ACHN (cell line): ENCODE measurements at regions not wholly inside any gene's neighbourhood (a gene's known extent, or its start where the extent isn't known, plus 50 kb on each side); places are given as distances from the start of the nearest gene placed in this dataset.
A peak's percentile ranks its signal among the peaks of the same experiment; 100 is the strongest.

Source experiments
- DNase-seq: peaks from one replicate; pipeline ENCODE4 v3.0.0-alpha.2; 2015
- in situ Hi-C: cut with HindIII; loops from 2 replicates; pipeline ENCODE4 v1.10.0; 2017; ENCODE audit warnings: low sequenced_read_pairs, low pct_ligation_motif_present, low pct_unique_long_range_greater_than_20kb

DNA sequence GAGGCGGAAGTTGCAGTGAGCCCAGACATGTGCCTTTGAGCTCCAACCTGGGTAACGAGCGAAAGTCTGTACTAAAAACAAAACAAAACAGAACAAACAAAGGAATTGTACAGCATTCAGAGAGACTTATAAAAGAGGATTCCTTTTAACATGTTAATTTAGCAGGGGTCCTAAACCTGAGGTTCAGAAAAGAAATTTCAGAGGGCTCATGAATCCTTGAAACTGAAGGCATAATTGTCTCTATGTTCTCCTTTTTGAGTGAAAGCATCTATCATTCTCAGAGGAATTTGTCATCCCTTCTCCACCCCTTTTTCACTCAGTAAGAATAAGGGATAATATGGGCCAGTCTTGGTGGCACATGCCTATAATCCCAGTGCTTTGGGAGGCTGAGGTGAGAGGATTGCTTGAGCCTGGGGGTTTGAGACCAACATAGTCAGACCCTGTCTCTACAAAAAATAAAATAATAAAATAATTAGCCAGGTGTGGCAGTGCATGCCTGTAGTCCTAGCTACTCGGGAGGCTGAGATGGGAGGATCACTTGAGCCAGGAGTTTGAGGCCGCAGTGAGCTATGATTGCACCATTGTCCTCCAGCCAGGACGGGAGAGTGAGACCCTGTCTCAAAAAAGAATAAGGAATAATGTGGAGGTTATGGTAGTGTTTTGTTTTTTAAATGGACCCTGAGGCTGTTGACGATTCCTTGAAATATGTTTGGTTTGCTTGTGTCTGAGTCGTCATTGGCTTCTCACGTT is 309.1 kb upstream of the C2CD4B start:
- in situ Hi-C loops = no loop called here

DNA sequence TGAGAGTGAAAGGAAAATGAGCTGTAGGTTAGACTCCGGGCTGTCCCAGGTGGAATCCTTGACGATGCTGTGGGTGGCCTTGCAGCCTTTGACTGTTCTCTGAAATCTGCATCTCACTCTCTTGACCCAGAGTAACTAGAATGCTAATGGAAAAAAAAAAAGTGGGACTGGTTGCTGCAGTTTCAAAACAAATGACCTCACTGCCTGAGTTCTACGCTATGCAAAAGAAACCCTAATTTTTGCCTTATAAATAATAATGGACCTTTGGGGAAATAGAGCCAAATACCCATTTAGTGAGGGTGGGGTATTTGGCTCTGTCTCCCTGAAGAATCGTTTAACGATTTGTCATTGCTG is 309.7 kb upstream of the C2CD4B start:
- DNase-seq = no peak
- in situ Hi-C loops = no loop called here

More for the DNA sequence above, 309.1 kb upstream of the C2CD4B start:
- no peak for DNase-seq

DNA sequence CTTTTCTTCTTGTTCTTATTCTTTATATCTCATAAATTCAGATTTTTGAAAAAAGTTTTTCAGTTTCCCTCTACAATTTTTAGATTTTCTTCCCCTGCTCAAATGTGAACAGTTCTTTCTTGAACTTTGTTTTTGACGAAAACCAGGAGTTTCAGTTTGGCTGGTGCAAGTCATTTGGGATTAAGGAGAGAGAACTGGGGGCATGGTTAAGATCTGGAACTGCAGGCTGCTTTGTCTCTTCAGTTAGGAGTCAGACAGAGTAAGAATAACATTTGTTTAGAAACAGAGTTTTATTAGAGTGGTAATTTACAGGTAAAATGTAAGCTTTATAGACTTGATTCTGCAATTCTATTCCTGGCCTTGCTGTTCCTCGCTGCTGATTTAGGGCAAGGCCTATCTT is 310.5 kb upstream of the C2CD4B start:
- no peak for DNase-seq
- in situ Hi-C loops = no loop called here

DNA sequence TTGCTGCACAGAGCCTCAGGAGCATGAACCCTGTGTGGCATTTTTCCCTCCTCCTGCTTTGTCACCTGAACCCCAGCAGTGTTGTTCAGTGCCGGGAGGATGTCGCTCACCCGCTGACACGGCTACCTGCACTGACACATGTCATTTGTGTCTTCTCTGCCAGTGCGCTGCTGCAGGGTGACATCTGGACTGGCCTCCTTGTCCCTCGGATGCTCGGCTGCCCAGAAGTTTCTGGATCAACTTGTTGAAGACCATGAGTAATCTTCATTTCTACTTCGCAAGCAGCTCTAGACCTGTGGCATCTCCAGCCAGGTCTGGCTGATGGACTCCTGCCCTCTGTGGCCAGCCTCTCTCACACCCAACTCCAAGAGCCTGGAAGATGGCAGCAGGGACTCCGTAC is 311.1 kb upstream of the C2CD4B start:
- no peak for DNase-seq
- in situ Hi-C loops = no loop called here

DNA sequence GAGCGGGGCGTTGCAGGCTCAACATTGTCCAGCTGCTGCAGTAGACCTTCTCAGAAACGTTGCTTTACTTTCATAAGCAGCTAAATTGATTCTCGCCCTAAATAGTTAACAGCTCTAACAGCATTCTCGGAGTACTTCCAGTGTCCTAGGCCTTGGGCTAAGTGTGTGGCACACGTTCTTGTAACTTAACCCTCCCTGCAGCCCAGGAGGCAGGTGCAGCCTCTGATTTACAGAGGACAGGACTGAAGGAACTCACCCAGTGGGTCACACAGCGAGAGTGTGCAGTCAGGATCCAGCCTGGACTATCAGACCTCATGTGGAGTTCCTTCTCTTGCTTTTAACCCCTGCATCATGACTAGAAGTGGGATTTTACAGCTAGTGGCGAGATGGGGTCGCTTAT is 312.8 kb upstream of the C2CD4B start:
- DNase-seq = no peak
- in situ Hi-C loops = no loop called here

DNA sequence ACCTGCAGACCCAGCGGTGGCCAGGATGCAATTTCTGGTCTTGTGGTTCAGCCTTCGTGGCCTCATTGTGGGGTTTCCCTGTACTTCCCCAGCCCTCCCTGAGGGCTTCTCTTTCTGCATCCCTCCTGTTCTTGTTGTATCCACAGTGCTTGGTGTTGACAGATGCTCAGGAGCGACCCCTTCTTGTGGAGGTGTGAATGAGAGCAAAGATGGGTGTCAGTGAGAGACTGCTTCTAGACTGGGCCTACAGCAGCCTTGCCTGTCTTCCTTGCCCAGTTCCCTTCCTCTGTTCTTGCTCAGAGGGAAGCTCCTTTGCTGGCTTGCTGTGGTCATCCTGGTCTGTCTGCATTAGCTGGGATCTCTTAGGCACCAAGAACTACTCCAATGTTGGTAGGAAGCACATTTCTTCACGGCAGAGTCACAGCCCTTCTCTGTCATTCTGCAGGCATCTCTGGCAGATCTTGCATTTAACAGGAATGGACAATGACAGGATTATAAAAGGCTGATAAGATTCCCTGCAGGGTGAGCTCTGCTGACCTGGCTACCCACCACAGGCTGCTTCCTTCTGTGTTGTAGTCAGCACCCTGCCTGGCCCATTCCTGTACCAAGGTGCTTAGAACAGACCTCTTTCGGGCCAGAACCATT is 317.8 kb upstream of the C2CD4B start:
- peak; percentile 31 for DNase-seq
- in situ Hi-C loops = no loop called here

DNA sequence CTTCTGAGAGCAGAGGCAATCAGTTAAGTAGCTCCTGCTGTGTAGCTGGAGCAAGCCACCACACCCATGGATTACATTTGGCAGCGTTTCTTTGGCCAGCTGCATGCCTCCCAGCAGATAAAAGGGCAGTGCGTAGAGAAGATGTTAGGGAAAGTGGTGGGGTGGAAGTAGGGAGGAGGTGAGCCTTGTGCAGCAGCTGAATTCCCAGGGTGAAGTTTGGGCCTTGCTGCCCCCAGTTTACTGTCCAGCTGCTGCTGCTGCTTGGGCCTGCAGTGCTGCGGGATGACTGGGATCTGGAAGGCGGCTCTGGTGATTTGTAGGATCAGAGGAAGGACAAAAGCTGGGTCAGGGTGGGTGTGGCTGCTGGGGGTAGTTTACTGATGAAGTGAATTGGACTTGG is 318.7 kb upstream of the C2CD4B start:
- in situ Hi-C loops = no loop called here
- DNase-seq = no peak

DNA sequence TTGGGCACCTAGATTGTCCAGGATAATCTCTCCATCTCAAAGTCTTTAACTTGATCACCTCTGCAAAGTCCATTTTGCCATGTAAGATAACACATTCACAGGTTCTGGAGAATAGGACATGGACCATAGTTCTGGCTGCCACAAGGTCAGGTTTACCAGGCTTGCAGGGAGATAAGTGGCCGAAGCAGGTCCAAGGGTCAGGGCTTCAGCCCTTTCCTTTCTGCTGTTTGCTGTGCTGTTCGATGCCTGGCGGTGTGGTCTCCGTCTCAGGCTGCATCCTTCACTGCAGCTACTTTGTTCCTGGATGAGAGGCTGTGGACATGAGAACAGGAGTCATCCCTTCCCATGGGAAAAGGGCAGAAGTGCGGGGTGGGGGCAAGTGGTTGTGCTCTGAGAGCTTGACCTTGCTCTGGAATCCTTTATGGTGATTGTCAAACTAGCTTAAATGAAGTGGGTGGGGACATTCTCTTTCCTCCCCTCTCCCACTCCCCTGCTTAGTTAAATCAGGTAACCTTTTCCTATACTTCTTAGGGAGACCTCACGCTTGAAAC is 320.2 kb upstream of the C2CD4B start:
- in situ Hi-C loops = no loop called here
- DNase-seq = no peak

DNA sequence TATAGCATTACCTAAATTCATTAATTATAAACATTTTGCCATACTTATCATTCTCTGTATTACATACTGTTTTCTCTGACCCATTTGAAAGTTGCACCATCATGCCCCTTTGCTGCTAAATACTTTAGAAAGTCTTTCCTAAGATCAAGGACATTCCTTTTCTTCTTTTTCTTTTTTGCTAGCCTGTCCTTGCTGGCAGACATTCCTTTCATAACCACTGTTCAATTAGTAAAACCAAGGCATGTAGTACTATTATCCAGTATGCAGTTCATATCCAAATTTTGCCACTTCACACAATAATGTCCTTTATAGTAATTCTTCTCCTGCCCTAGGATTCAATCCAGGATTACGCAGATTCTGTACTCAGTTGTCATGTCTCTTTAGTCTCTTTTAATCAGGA is 321.0 kb upstream of the C2CD4B start:
- in situ Hi-C loops = no loop called here
- DNase-seq = no peak

DNA sequence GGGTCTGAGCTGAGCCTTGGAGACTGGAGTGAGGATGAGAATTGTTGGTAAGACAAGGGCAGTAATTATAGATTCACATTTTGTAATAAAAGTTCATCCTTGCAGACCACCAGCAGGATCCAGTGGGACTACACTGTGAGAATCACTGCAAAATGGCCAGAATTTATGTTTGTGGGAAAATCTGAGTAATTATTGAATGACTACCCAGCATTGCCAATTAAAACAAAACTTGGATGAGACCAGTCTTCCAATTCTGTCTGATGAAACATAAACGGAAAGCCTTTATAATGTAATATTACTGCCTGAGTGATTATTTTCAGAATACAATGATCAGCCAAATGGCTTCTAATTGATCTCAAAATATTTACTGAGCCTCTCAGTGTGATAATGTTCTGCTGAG is 323.3 kb upstream of the C2CD4B start:
- no peak for DNase-seq
- in situ Hi-C loops = no loop called here

DNA sequence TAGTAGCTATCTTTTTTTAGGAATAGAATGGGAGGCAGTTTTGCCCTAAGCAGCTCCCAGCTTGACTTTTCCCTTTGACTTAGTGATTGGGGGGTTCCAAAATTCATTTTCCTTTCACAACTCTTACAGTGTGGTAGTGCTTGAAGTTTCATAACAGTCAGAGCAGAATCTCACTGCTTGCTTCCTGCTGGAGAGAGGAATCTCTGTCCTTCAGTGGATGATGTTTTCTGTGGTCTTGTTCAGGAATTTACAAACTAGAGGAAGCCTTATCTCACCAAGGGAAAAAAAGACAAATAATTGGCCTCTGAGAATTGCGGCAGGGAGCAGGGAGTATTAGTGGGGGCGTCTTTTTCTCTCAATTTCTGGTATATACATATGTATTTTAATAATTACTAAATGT is 326.6 kb upstream of the C2CD4B start:
- in situ Hi-C loops = no loop called here
- no peak for DNase-seq

DNA sequence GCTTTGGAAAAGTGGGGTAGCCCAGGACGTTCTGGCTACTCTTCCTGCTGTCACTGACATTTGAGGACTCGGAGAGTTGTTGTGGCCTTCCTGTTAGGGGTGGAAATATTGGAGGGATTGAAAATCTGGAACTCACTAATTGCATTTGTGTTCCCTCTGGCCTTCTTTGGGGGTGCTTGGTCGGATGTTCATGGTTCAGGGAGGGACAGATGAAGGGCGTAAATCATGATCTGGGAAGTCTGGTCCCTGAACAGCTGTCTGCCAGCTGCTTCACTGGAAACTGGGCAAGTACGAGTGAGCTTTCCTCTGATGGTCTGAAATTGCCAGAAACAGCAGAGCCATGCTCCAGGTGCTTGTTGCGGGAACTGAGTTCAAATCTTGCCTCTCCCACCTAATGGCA is 327.8 kb upstream of the C2CD4B start:
- in situ Hi-C loops = no loop called here
- no peak for DNase-seq

DNA sequence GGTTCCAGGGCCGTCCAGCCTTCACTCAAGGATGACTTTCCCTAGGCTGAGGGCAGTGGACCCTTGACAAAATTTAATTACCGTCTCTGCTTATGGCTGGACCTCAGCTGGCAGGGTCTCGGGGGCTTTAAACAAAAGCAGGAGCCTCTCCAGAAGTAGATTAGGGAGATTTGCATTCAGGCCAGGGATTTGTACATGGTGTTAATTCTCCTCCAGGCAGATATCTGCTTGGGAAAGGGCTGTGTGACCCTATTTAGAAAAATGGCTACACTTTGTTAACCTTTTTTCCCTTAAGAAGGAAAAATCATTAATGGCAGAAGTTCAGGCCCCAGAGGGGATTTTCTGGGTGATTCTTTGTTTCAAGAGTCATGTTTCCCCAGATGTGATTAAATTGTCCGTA is 329.1 kb upstream of the C2CD4B start:
- in situ Hi-C loops = no loop called here
- DNase-seq = no peak

DNA sequence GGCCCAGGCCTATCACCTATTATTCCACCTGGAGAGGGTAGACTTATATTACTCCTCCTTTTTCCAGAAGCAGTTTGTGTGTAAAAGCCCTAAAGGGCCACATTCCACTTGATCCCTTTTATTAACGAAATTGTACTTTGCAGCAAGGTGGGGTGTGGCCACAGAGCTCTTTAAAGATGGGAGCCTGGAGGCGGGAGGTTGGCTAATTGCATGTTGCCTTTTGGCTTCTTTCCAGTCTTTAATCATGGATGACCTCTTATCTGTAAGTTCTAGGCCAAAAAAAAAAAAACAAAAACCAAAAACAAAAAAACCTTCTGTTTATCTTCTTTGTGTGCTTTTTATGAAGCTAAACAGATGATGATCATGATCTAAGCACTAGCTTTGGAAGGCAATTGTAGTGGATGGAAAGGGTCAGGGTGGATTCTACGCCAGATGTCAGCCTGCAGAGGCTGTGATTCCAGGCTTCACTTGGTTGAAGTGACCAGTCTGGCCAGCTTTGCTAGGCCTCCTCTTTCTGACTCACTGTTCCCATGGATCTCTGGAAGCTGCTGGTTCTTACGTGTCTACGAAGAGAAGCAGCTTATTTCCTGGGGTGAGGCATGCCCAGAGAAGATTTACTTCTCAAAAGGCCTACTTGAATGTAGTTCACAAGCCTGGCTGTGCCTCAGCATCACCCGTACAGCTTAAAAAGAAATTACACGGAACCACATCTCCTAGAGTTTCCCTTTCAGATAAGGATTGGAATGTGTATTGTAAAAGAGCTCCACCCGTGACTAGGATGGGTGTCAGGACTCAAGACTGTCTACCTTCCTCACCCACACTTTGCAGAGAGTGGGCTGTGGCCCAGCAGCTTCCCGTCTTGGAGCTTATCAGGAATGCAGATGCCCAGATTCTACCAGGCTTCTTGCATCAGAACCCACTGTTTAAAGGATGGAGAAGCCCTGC is 330.9 kb upstream of the C2CD4B start:
- in situ Hi-C loops = no loop called here
- no peak for DNase-seq

DNA sequence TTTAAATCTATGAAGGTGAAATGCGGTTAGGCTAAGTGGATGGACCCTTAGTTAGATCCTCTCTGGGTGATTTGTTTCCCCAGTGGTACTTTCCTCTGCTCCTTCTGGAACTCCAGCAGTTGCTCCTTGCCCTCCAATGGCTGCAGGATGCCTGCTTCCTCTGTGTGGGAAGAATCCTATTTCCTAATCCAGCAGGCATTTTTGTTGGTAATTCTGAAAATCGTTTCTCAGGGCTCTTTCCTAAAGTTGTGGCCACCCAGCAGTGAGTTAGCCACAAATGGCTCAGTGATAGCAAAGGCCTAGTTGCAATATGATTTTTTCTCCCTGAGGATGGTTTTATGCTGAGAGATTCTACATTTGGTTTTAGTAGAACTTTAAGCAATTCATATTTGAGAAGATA is 332.3 kb upstream of the C2CD4B start:
- no peak for DNase-seq
- in situ Hi-C loops = no loop called here

DNA sequence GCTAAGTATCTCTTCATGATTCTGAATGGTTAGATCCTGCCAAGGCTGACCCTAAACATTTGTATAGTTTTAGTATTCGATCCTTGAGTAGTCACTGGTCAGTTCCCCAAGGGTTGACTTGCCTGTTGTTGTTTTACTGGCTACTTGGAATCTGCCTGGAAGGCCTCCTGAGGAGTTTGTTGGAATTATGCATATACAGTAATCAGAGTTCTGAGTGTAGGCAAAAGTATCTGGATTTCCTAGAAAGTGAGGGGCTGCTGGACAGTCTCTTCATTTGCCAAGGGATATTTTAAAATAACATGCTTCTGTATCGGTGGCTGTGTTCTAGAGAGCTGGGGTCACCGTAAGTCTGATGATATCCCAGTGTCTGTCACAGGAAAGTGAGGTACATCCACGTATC is 333.2 kb upstream of the C2CD4B start:
- in situ Hi-C loops = no loop called here
- DNase-seq = no peak

DNA sequence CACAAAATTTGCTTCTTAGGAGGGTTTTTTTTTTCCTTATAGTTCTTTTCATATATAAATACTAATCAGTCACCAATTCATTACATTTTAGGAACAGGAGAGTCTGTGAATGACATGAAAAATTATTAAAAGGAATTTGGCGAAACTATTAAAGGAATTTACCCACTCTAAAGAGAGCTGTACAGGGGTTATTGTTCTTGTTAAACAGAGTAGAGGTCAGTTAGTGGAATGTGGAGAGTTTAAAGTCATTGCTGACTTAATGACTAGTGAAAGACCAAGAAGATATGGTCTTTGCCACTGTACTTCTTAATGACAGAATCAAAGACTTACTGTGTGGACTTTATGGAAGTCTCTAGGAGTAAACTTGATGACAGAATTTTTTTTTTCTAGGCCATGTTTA is 333.6 kb upstream of the C2CD4B start:
- no peak for DNase-seq
- in situ Hi-C loops = no loop called here

DNA sequence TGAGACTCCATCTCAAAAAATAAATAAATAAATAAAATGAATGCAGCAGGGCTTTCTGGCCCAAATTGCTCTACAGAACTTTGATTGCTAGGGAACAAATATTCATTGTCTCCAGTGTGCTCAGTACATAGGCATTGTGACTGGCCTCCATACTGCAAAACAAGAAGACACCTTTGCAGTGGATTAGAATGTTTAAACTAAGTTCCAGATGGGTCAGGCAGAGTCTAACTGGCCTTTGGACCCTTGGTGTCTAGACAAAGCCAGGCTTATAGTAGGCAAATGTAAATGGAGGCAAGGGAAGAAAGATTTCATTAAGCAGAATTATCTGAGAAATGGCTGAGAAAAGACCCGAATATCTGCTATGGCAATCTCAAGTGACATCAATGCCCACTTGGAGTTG is 335.2 kb upstream of the C2CD4B start:
- DNase-seq = no peak
- in situ Hi-C loops = no loop called here

DNA sequence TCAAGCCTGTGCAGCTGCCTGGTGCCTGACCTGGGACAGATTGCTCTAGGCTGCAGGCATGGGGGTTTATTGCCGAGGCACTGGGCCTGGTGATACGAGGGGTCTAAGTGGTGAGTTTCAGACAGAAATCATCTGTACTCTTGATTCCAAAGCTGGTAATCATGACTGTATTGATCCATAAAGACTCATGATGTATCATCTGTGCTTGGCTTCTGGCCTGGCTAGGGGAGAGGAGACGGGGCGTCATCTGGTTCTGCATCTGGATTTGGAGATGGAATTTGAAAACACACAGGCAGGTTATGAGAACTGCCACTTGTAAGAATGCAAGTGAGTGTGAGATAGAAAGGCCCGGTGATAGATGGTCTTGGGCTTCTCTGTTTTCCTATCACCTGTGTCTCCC is 337.4 kb upstream of the C2CD4B start:
- DNase-seq = no peak
- in situ Hi-C loops = no loop called here
